ENCODE measurements at regions not wholly inside any gene's neighbourhood (a gene's known extent, or its start where the extent isn't known, plus 50 kb on each side); places are given as distances from the start of the nearest gene placed in this dataset.
"Not testable (repeated sequence)": the region's sequence is repeated elsewhere in the genome, so short reads cannot be mapped to it uniquely, and the experiment has no call there.

GRCh38 chr11:92125321-92125720, 99.3 kb upstream of the FAT3 start:
- DNase-seq = no peak
- intact Hi-C loops (cut with DNase I) = no loop called here

GRCh38 chr11:92123540-92123939, 101.1 kb upstream of the FAT3 start:
- DNase-seq = no peak
- intact Hi-C loops (cut with DNase I) = no loop called here

- intact Hi-C loops (cut with DNase I) = no loop called here
- DNase-seq = no peak
These were observed 102.1 kb upstream of the FAT3 start for GRCh38 chr11:92122561-92122960.

- DNase-seq = no peak
- intact Hi-C loops (cut with DNase I) = no loop called here
These were observed 113.3 kb upstream of the FAT3 start for GRCh38 chr11:92111287-92111686.

- DNase-seq = no peak
- intact Hi-C loops (cut with DNase I) = no loop called here
These were observed 115.2 kb upstream of the FAT3 start for GRCh38 chr11:92109466-92109865.

- no peak for DNase-seq
- intact Hi-C loops (cut with DNase I) = no loop called here
These were observed 117.3 kb upstream of the FAT3 start for GRCh38 chr11:92107331-92107730.

GRCh38 chr11:92104349-92104748, 120.3 kb upstream of the FAT3 start:
- DNase-seq = no peak
- intact Hi-C loops (cut with DNase I) = no loop called here

- no peak for DNase-seq
- intact Hi-C loops (cut with DNase I) = no loop called here
These were observed 122.7 kb upstream of the FAT3 start for GRCh38 chr11:92101920-92102319.

GRCh38 chr11:92099183-92099582, 125.4 kb upstream of the FAT3 start:
- DNase-seq = no peak
- intact Hi-C loops (cut with DNase I) = no loop called here

GRCh38 chr11:92098172-92098571, 126.4 kb upstream of the FAT3 start:
- intact Hi-C loops (cut with DNase I) = no loop called here
- DNase-seq = no peak

- intact Hi-C loops (cut with DNase I) = no loop called here
- DNase-seq = no peak
These were observed 136.7 kb upstream of the FAT3 start for GRCh38 chr11:92087725-92088537.

GRCh38 chr11:92083123-92083522, 141.5 kb upstream of the FAT3 start:
- no peak for DNase-seq
- intact Hi-C loops (cut with DNase I) = no loop called here

- DNase-seq = peak in 4 of 42 donors; percentile 9 to 35 (median 12)
- intact Hi-C loops (cut with DNase I) = no loop called here
These were observed 142.0 kb upstream of the FAT3 start for GRCh38 chr11:92082652-92083051.

- DNase-seq; intact Hi-C loops (cut with DNase I): not testable (repeated sequence)
These were observed 150.1 kb upstream of the FAT3 start for GRCh38 chr11:92074498-92074897.

- intact Hi-C loops (cut with DNase I) = no loop called here
- DNase-seq = no peak
These were observed 153.0 kb upstream of the FAT3 start for GRCh38 chr11:92071660-92072059.

- intact Hi-C loops (cut with DNase I) = no loop called here
- no peak for DNase-seq
These were observed 154.4 kb upstream of the FAT3 start for GRCh38 chr11:92070026-92070889.

GRCh38 chr11:92067016-92067415, 157.6 kb upstream of the FAT3 start:
- intact Hi-C loops (cut with DNase I) = no loop called here
- no peak for DNase-seq

GRCh38 chr11:92061456-92062062, 163.1 kb upstream of the FAT3 start:
- intact Hi-C loops (cut with DNase I) = no loop called here
- DNase-seq = no peak

GRCh38 chr11:92057849-92058442, 166.7 kb upstream of the FAT3 start:
- no peak for DNase-seq
- intact Hi-C loops (cut with DNase I) = no loop called here

- DNase-seq = no peak
- intact Hi-C loops (cut with DNase I) = no loop called here
These were observed 171.4 kb upstream of the FAT3 start for GRCh38 chr11:92053216-92053615.

Measured in head of caudate nucleus (tissue), 42 donors.